GM12892 (cell line): ENCODE measurements at regions not wholly inside any gene's neighbourhood (a gene's known extent, or its start where the extent isn't known, plus 50 kb on each side); places are given as distances from the start of the nearest gene placed in this dataset.

Experiments
- POLR2A ChIP-seq: IDR thresholded peaks from 2 replicates; pipeline ENCODE4 v1.6.1; 2011; ENCODE audit warnings: low read depth, low read length, control low read depth
- POLR2AphosphoS5 ChIP-seq: IDR thresholded peaks from 2 replicates; pipeline ENCODE4 v1.6.1; 2011; ENCODE audit warnings: low read depth, low read length, control low read depth
- TAF1 ChIP-seq: IDR thresholded peaks from 2 replicates; pipeline ENCODE4 v1.6.1; 2011; ENCODE audit warnings: low read depth, mild to moderate bottlenecking, control low read depth, low read length, borderline replicate concordance

- TF ChIP-seq POLR2AphosphoS5 (no peak), POLR2A (no peak), TAF1 (no peak)
Observed at GRCh38 chr10:111724121-111724520, 459.4 kb downstream of the GPAM start.
